ENCODE measurements at regions not wholly inside any gene's neighbourhood (a gene's known extent, or its start where the extent isn't known, plus 50 kb on each side); places are given as distances from the start of the nearest gene placed in this dataset.

GRCh38 chr10:58030208-58030607, 237.5 kb downstream of the IPMK start:
- 100% methylated on average over 2 of the region's 4 CpGs for WGBS (ENCODE audit: insufficient coverage)
- Histone ChIP-seq H3K36me3 (ENCODE audit: control insufficient read depth in 4 of 4, insufficient read depth in 4 of 4, low read length in 3 of 4) (no peaks in the 10 kb centered on the region), H3K4me1 (ENCODE audit: control extremely low read depth in 1 of 4, control insufficient read depth in 4 of 4, insufficient read depth in 4 of 4, low read length in 3 of 4) (no peaks in the 10 kb centered on the region), H3K27ac (ENCODE audit: insufficient read depth in 1 of 2, low read depth in 1 of 2, low read length in 2 of 2, poor library complexity in 1 of 2, severe bottlenecking in 2 of 2) (no peak overlapping the region), H3K4me3 (ENCODE audit: control insufficient read depth in 1 of 7, extremely low read depth in 1 of 7, insufficient read depth in 4 of 7, low read depth in 2 of 7, low read length in 6 of 7) (no peak overlapping the region), H3K27me3 (replicated peaks in 2 of 5; ENCODE audit: control insufficient read depth in 4 of 5, insufficient read depth in 5 of 5, low read length in 4 of 5) (no peaks in the 10 kb centered on the region), H3K9me3 (ENCODE audit: control extremely low read depth in 1 of 5, control insufficient read depth in 4 of 5, insufficient read depth in 2 of 5, low read depth in 1 of 5, low read length in 4 of 5) (no peaks in the 10 kb centered on the region)
- no peak for DNase-seq
- CTCF ChIA-PET = no interaction called here
- POLR2A ChIA-PET = no interaction called here

GRCh38 chr10:58028597-58029366, 238.9 kb downstream of the IPMK start:
- H3K27me3 ChIP-seq (replicated peaks in 2 of 5; ENCODE audit: control insufficient read depth in 4 of 5, insufficient read depth in 5 of 5, low read length in 4 of 5) = no peaks in the 10 kb centered on the region
- no peak overlapping the region for H3K4me3 ChIP-seq (ENCODE audit: control insufficient read depth in 1 of 7, extremely low read depth in 1 of 7, insufficient read depth in 4 of 7, low read depth in 2 of 7, low read length in 6 of 7)
- H3K27ac ChIP-seq (ENCODE audit: insufficient read depth in 1 of 2, low read depth in 1 of 2, low read length in 2 of 2, poor library complexity in 1 of 2, severe bottlenecking in 2 of 2) = no peak overlapping the region
- DNase-seq = no peak
- ChIA-PET CTCF (no interaction called here), POLR2A (no interaction called here)
- H3K9me3 ChIP-seq (ENCODE audit: control extremely low read depth in 1 of 5, control insufficient read depth in 4 of 5, insufficient read depth in 2 of 5, low read depth in 1 of 5, low read length in 4 of 5) = no peaks in the 10 kb centered on the region
- H3K36me3 ChIP-seq (ENCODE audit: control insufficient read depth in 4 of 4, insufficient read depth in 4 of 4, low read length in 3 of 4) = no peaks in the 10 kb centered on the region
- no peaks in the 10 kb centered on the region for H3K4me1 ChIP-seq (ENCODE audit: control extremely low read depth in 1 of 4, control insufficient read depth in 4 of 4, insufficient read depth in 4 of 4, low read length in 3 of 4)

GRCh38 chr10:58027426-58027825, 240.3 kb downstream of the IPMK start:
- no peak overlapping the region for H3K4me3 ChIP-seq (ENCODE audit: control insufficient read depth in 1 of 7, extremely low read depth in 1 of 7, insufficient read depth in 4 of 7, low read depth in 2 of 7, low read length in 6 of 7)
- H3K36me3 ChIP-seq (ENCODE audit: control insufficient read depth in 4 of 4, insufficient read depth in 4 of 4, low read length in 3 of 4) = no peaks in the 10 kb centered on the region
- no peak overlapping the region for H3K27ac ChIP-seq (ENCODE audit: insufficient read depth in 1 of 2, low read depth in 1 of 2, low read length in 2 of 2, poor library complexity in 1 of 2, severe bottlenecking in 2 of 2)
- DNase-seq = no peak
- 100% methylated on average over 1 of the region's 1 CpG for WGBS (ENCODE audit: insufficient coverage)
- no peaks in the 10 kb centered on the region for H3K4me1 ChIP-seq (ENCODE audit: control extremely low read depth in 1 of 4, control insufficient read depth in 4 of 4, insufficient read depth in 4 of 4, low read length in 3 of 4)
- H3K27me3 ChIP-seq (replicated peaks in 2 of 5; ENCODE audit: control insufficient read depth in 4 of 5, insufficient read depth in 5 of 5, low read length in 4 of 5) = no peaks in the 10 kb centered on the region
- POLR2A ChIA-PET = no interaction called here
- CTCF ChIA-PET = no interaction called here
- no peaks in the 10 kb centered on the region for H3K9me3 ChIP-seq (ENCODE audit: control extremely low read depth in 1 of 5, control insufficient read depth in 4 of 5, insufficient read depth in 2 of 5, low read depth in 1 of 5, low read length in 4 of 5)

GRCh38 chr10:58026036-58026435, 241.7 kb downstream of the IPMK start:
- no peaks in the 10 kb centered on the region for H3K27me3 ChIP-seq (replicated peaks in 2 of 5; ENCODE audit: control insufficient read depth in 4 of 5, insufficient read depth in 5 of 5, low read length in 4 of 5)
- H3K4me1 ChIP-seq (ENCODE audit: control extremely low read depth in 1 of 4, control insufficient read depth in 4 of 4, insufficient read depth in 4 of 4, low read length in 3 of 4) = no peaks in the 10 kb centered on the region
- H3K27ac ChIP-seq (ENCODE audit: insufficient read depth in 1 of 2, low read depth in 1 of 2, low read length in 2 of 2, poor library complexity in 1 of 2, severe bottlenecking in 2 of 2) = no peak overlapping the region
- no peak overlapping the region for H3K4me3 ChIP-seq (ENCODE audit: control insufficient read depth in 1 of 7, extremely low read depth in 1 of 7, insufficient read depth in 4 of 7, low read depth in 2 of 7, low read length in 6 of 7)
- CTCF ChIA-PET = no interaction called here
- no CpG with 5 or more reads among the region's 3 CpGs for WGBS (ENCODE audit: insufficient coverage)
- no peaks in the 10 kb centered on the region for H3K36me3 ChIP-seq (ENCODE audit: control insufficient read depth in 4 of 4, insufficient read depth in 4 of 4, low read length in 3 of 4)
- H3K9me3 ChIP-seq (ENCODE audit: control extremely low read depth in 1 of 5, control insufficient read depth in 4 of 5, insufficient read depth in 2 of 5, low read depth in 1 of 5, low read length in 4 of 5) = peaks cover 0 to 2% (median 0%) of the 10 kb centered on the region in 5 experiments
- POLR2A ChIA-PET = no interaction called here
- DNase-seq = no peak

- ChIA-PET CTCF (no interaction called here), POLR2A (no interaction called here)
- peaks cover 0 to 2% (median 0%) of the 10 kb centered on the region in 5 experiments for H3K9me3 ChIP-seq (ENCODE audit: control extremely low read depth in 1 of 5, control insufficient read depth in 4 of 5, insufficient read depth in 2 of 5, low read depth in 1 of 5, low read length in 4 of 5)
- no peak overlapping the region for H3K27ac ChIP-seq (ENCODE audit: insufficient read depth in 1 of 2, low read depth in 1 of 2, low read length in 2 of 2, poor library complexity in 1 of 2, severe bottlenecking in 2 of 2)
- no peaks in the 10 kb centered on the region for H3K27me3 ChIP-seq (replicated peaks in 2 of 5; ENCODE audit: control insufficient read depth in 4 of 5, insufficient read depth in 5 of 5, low read length in 4 of 5)
- DNase-seq = no peak
- H3K36me3 ChIP-seq (ENCODE audit: control insufficient read depth in 4 of 4, insufficient read depth in 4 of 4, low read length in 3 of 4) = no peaks in the 10 kb centered on the region
- 0% methylated on average over 1 of the region's 2 CpGs for WGBS (ENCODE audit: insufficient coverage)
- no peak overlapping the region for H3K4me3 ChIP-seq (ENCODE audit: control insufficient read depth in 1 of 7, extremely low read depth in 1 of 7, insufficient read depth in 4 of 7, low read depth in 2 of 7, low read length in 6 of 7)
- H3K4me1 ChIP-seq (ENCODE audit: control extremely low read depth in 1 of 4, control insufficient read depth in 4 of 4, insufficient read depth in 4 of 4, low read length in 3 of 4) = no peaks in the 10 kb centered on the region
Measured at GRCh38 chr10:58023341-58024073, 244.2 kb downstream of the IPMK start.

- WGBS (ENCODE audit: insufficient coverage) = 100% methylated on average over 2 of the region's 3 CpGs
- Histone ChIP-seq H3K4me3 (ENCODE audit: control insufficient read depth in 1 of 7, extremely low read depth in 1 of 7, insufficient read depth in 4 of 7, low read depth in 2 of 7, low read length in 6 of 7) (no peak overlapping the region), H3K27me3 (replicated peaks in 2 of 5; ENCODE audit: control insufficient read depth in 4 of 5, insufficient read depth in 5 of 5, low read length in 4 of 5) (peaks cover 0 to 2% (median 0%) of the 10 kb centered on the region in 5 experiments), H3K4me1 (ENCODE audit: control extremely low read depth in 1 of 4, control insufficient read depth in 4 of 4, insufficient read depth in 4 of 4, low read length in 3 of 4) (no peaks in the 10 kb centered on the region), H3K9me3 (ENCODE audit: control extremely low read depth in 1 of 5, control insufficient read depth in 4 of 5, insufficient read depth in 2 of 5, low read depth in 1 of 5, low read length in 4 of 5) (peaks cover 0 to 2% (median 0%) of the 10 kb centered on the region in 5 experiments), H3K36me3 (ENCODE audit: control insufficient read depth in 4 of 4, insufficient read depth in 4 of 4, low read length in 3 of 4) (no peaks in the 10 kb centered on the region), H3K27ac (ENCODE audit: insufficient read depth in 1 of 2, low read depth in 1 of 2, low read length in 2 of 2, poor library complexity in 1 of 2, severe bottlenecking in 2 of 2) (no peak overlapping the region)
- POLR2A ChIA-PET = no interaction called here
- CTCF ChIA-PET = no interaction called here
- no peak for DNase-seq
Measured at GRCh38 chr10:58019863-58020537, 247.7 kb downstream of the IPMK start.
